Right atrium auricular region (tissue), 2 donors: ENCODE measurements at regions not wholly inside any gene's neighbourhood (a gene's known extent, or its start where the extent isn't known, plus 50 kb on each side); places are given as distances from the start of the nearest gene placed in this dataset.

Experiments used
- DNase-seq: peaks from one replicate; pipeline ENCODE4 v3.0.0-alpha.2; 2019; ENCODE audit warnings: low spot score
- H3K27ac ChIP-seq, 2 donors: fragments of 200-600 bp; sonication (generic); 1 replicate in 1 of 2; 2 replicates in 1 of 2; pipeline ENCODE4 v1.5.1; 2016 to 2019
- H3K27me3 ChIP-seq, 2 donors: fragments of 200-600 bp; sonication (generic); one replicate each; pipeline versions ENCODE4 v1.5.1 to v1.6.0; 2017 to 2019
- H3K36me3 ChIP-seq: fragments of 200-600 bp; sonication (generic); one replicate; pipeline ENCODE4 v1.5.1; 2016
- H3K4me1 ChIP-seq, 2 donors: fragments of 200-600 bp; sonication (generic); one replicate each; pipeline versions ENCODE4 v1.5.1 to v1.6.0; 2017 to 2019
- H3K4me3 ChIP-seq, 2 donors: fragments of 200-600 bp; sonication (generic); 1 replicate in 1 of 2; 2 replicates in 1 of 2; pipeline ENCODE4 v1.5.1; 2017 to 2019; ENCODE audit warnings: mild to moderate bottlenecking in 1 of 2, moderate library complexity in 1 of 2
- H3K9me3 ChIP-seq, 2 donors: fragments of 200-600 bp; sonication (generic); one replicate each; pipeline ENCODE4 v1.5.1; 2019
- CTCF ChIP-seq, 2 donors: fragments of 200-600 bp; sonication (generic); IDR thresholded peaks; one replicate each; pipeline ENCODE4 v1.5.1; 2019; ENCODE audit warnings: antibody characterized with exemption in 2 of 2

GRCh38 chr11:38971141-38971540, 2373.1 kb upstream of the RAG2 start:
- H3K9me3 ChIP-seq = no peaks in the 10 kb centered on the region
- no peak for TF ChIP-seq CTCF (IDR thresholded peaks at IDR 0.05)
- H3K36me3 ChIP-seq = no peaks in the 10 kb centered on the region
- no peak for DNase-seq
- no peak overlapping the region for H3K4me3 ChIP-seq
- no peaks in the 10 kb centered on the region for H3K27me3 ChIP-seq
- no peaks in the 10 kb centered on the region for H3K4me1 ChIP-seq
- H3K27ac ChIP-seq = no peak overlapping the region

- H3K4me1 ChIP-seq = no peaks in the 10 kb centered on the region
- no peak overlapping the region for H3K27ac ChIP-seq
- H3K36me3 ChIP-seq = no peaks in the 10 kb centered on the region
- DNase-seq = no peak
- H3K4me3 ChIP-seq = no peak overlapping the region
- no peaks in the 10 kb centered on the region for H3K9me3 ChIP-seq
- no peak for TF ChIP-seq CTCF (IDR thresholded peaks at IDR 0.05)
- no peaks in the 10 kb centered on the region for H3K27me3 ChIP-seq
These were observed 2370.9 kb upstream of the RAG2 start for GRCh38 chr11:38968951-38969350.

- Histone ChIP-seq H3K27ac (no peak overlapping the region), H3K4me3 (no peak overlapping the region), H3K27me3 (no peaks in the 10 kb centered on the region), H3K36me3 (no peaks in the 10 kb centered on the region), H3K4me1 (no peaks in the 10 kb centered on the region), H3K9me3 (no peaks in the 10 kb centered on the region)
- DNase-seq = no peak
- TF ChIP-seq CTCF (IDR thresholded peaks at IDR 0.05) = no peak
These were observed 2354.7 kb upstream of the RAG2 start for GRCh38 chr11:38952698-38953097.

- no peak for DNase-seq
- H3K36me3 ChIP-seq = no peaks in the 10 kb centered on the region
- no peak for TF ChIP-seq CTCF (IDR thresholded peaks at IDR 0.05)
These were observed 2352.8 kb upstream of the RAG2 start for GRCh38 chr11:38950867-38951266.

GRCh38 chr11:38948392-38948791, 2350.4 kb upstream of the RAG2 start:
- H3K27me3 ChIP-seq = no peaks in the 10 kb centered on the region
- no peak for DNase-seq
- H3K27ac ChIP-seq = no peak overlapping the region
- H3K4me1 ChIP-seq = no peaks in the 10 kb centered on the region
- no peak for TF ChIP-seq CTCF (IDR thresholded peaks at IDR 0.05)
- H3K9me3 ChIP-seq = peaks cover 0 to 17% of the 10 kb centered on the region in 2 donors
- no peak overlapping the region for H3K4me3 ChIP-seq
- no peaks in the 10 kb centered on the region for H3K36me3 ChIP-seq

More at GRCh38 chr11:38950867-38951266, 2352.8 kb upstream of the RAG2 start:
- Histone ChIP-seq H3K27ac (no peak overlapping the region), H3K4me1 (no peaks in the 10 kb centered on the region), H3K9me3 (peaks cover 0 to 5% of the 10 kb centered on the region in 2 donors), H3K4me3 (no peak overlapping the region), H3K27me3 (no peaks in the 10 kb centered on the region)

GRCh38 chr11:38937709-38938108, 2339.7 kb upstream of the RAG2 start:
- Histone ChIP-seq H3K4me1 (no peaks in the 10 kb centered on the region), H3K27ac (no peak overlapping the region), H3K9me3 (no peaks in the 10 kb centered on the region), H3K27me3 (no peaks in the 10 kb centered on the region), H3K36me3 (no peaks in the 10 kb centered on the region), H3K4me3 (no peak overlapping the region)
- no peak for TF ChIP-seq CTCF (IDR thresholded peaks at IDR 0.05)
- DNase-seq = no peak
